ENCODE measurements at regions not wholly inside any gene's neighbourhood (a gene's known extent, or its start where the extent isn't known, plus 50 kb on each side); places are given as distances from the start of the nearest gene placed in this dataset.

DNA sequence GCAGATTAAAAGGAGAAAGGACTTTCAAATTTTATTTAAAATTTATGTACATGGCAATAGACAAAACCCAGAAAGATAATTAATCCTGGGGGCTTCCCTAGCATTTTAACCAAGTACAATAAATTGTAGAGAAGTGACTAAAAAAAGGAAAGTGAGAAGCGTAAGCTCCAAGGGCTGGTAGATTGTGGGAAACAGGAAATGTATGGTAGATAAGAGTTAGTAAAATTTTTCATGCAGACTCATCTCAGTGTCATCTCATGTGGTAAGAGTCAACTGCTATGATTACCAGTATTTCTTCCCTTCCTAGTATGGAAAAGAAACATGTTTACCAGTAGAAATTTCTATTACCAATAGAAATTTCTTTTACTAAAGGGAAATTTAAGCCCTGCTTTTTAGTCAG is 464.3 kb upstream of the AGTR1 start:
- intact Hi-C loops (cut with DNase I): no loop called here

DNA sequence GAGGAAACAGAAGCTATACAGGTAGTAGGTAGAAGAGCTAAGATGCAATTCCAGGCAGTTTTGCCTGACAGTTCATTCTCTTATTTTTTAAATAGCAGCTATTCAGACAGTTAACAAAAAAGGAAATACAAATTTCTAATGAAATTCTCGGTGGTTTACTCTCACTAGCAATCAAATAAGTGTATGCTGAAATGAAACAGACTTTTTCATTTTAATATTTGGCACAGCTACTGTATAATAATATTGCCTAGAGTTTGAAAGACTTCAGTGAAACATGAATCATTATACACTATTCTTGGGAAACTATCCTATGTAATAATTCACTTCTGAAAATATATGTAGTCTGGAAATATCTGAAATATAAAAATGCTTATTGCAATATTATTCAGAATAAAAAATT is 463.2 kb upstream of the AGTR1 start:
- intact Hi-C loops (cut with DNase I): no loop called here
- Histone ChIP-seq H3K36me3 (ENCODE audit: control insufficient read depth in 2 of 3, insufficient read depth in 3 of 3, low read length in 3 of 3) (no peaks in the 10 kb centered on the region), H3K27me3 (ENCODE audit: control insufficient read depth, insufficient read depth, low read length) (no peaks in the 10 kb centered on the region), H3K4me3 (ENCODE audit: low read length in 3 of 3) (no peak overlapping the region), H3K9me3 (ENCODE audit: control insufficient read depth in 2 of 3, insufficient read depth in 1 of 3, low read length in 3 of 3) (no peaks in the 10 kb centered on the region), H3K4me1 (ENCODE audit: control insufficient read depth in 2 of 3, insufficient read depth in 2 of 3, low read depth in 1 of 3, low read length in 3 of 3) (no peaks in the 10 kb centered on the region), H3K27ac (ENCODE audit: low read depth in 2 of 2, low read length in 2 of 2) (no peak overlapping the region), H3K9ac (ENCODE audit: low read length in 3 of 3) (no peak overlapping the region)
- DNase-seq (no peak), FAIRE-seq (peak; percentile 27)
- TF ChIP-seq, protein P1, sequence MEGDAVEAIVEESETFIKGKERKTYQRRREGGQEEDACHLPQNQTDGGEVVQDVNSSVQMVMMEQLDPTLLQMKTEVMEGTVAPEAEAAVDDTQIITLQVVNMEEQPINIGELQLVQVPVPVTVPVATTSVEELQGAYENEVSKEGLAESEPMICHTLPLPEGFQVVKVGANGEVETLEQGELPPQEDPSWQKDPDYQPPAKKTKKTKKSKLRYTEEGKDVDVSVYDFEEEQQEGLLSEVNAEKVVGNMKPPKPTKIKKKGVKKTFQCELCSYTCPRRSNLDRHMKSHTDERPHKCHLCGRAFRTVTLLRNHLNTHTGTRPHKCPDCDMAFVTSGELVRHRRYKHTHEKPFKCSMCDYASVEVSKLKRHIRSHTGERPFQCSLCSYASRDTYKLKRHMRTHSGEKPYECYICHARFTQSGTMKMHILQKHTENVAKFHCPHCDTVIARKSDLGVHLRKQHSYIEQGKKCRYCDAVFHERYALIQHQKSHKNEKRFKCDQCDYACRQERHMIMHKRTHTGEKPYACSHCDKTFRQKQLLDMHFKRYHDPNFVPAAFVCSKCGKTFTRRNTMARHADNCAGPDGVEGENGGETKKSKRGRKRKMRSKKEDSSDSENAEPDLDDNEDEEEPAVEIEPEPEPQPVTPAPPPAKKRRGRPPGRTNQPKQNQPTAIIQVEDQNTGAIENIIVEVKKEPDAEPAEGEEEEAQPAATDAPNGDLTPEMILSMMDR (IDR thresholded peaks at IDR 0.05; ENCODE audit: borderline replicate concordance, extremely low read depth, insufficient read depth): no peak

More for the DNA sequence above, 464.3 kb upstream of the AGTR1 start:
- Histone ChIP-seq H3K36me3 (ENCODE audit: control insufficient read depth in 2 of 3, insufficient read depth in 3 of 3, low read length in 3 of 3) (no peaks in the 10 kb centered on the region), H3K27me3 (ENCODE audit: control insufficient read depth, insufficient read depth, low read length) (no peaks in the 10 kb centered on the region), H3K27ac (ENCODE audit: low read depth in 2 of 2, low read length in 2 of 2) (no peak overlapping the region), H3K9me3 (ENCODE audit: control insufficient read depth in 2 of 3, insufficient read depth in 1 of 3, low read length in 3 of 3) (no peaks in the 10 kb centered on the region), H3K4me1 (ENCODE audit: control insufficient read depth in 2 of 3, insufficient read depth in 2 of 3, low read depth in 1 of 3, low read length in 3 of 3) (no peaks in the 10 kb centered on the region), H3K9ac (ENCODE audit: low read length in 3 of 3) (no peak overlapping the region), H3K4me3 (ENCODE audit: low read length in 3 of 3) (no peak overlapping the region)
- no peak for FAIRE-seq
- TF ChIP-seq, protein P1 (IDR thresholded peaks at IDR 0.05; ENCODE audit: borderline replicate concordance, extremely low read depth, insufficient read depth): no peak
- DNase-seq: no peak

DNA sequence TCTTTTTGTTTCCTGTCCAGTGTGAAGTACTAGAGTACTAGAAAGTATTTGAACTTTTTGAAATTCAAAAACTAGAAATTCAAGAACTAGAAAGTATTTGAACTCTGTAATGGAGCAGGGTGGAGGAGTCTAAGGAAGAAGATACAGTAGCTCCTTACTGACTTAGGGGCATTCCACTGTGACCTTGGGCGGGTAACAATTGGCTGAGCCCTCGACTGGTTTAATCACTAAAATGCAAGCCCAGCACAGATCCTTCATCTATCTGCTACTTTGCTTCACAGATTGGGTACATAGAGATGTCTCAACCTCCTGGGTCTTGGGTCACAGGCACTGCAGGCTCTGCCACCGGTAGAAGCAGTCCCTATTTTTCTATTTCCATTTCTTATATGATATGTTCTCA is 462.1 kb upstream of the AGTR1 start:
- Histone ChIP-seq H3K9me3 (ENCODE audit: control insufficient read depth in 2 of 3, insufficient read depth in 1 of 3, low read length in 3 of 3) (no peaks in the 10 kb centered on the region), H3K27ac (ENCODE audit: low read depth in 2 of 2, low read length in 2 of 2) (no peak overlapping the region), H3K4me3 (ENCODE audit: low read length in 3 of 3) (no peak overlapping the region), H3K27me3 (ENCODE audit: control insufficient read depth, insufficient read depth, low read length) (no peaks in the 10 kb centered on the region), H3K4me1 (ENCODE audit: control insufficient read depth in 2 of 3, insufficient read depth in 2 of 3, low read depth in 1 of 3, low read length in 3 of 3) (no peaks in the 10 kb centered on the region), H3K9ac (ENCODE audit: low read length in 3 of 3) (no peak overlapping the region), H3K36me3 (ENCODE audit: control insufficient read depth in 2 of 3, insufficient read depth in 3 of 3, low read length in 3 of 3) (no peaks in the 10 kb centered on the region)
- intact Hi-C loops (cut with DNase I): no loop called here
- no peak for FAIRE-seq
- TF ChIP-seq, protein P1 (IDR thresholded peaks at IDR 0.05; ENCODE audit: borderline replicate concordance, extremely low read depth, insufficient read depth): no peak
- DNase-seq: no peak

DNA sequence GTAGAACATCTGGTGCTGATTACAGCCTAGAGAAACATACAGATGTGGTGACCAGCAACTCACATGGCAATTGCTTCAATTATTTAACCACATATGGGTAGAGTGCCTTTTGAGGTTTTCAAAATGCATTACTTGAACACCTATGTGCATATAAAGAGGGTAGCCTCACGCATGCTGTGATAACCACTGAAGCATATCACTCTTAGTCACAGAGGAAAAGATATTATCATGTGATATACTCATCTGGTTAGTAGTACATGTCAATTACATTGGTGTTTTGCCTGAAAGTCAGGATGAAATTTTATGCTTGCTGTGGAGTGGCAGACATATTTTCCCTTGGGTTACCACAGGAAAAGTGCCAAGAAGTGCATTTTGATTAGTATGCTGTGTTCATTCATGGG is 459.3 kb upstream of the AGTR1 start:
- H3K27ac ChIP-seq (ENCODE audit: low read depth in 2 of 2, low read length in 2 of 2): no peak overlapping the region
- no peak overlapping the region for H3K9ac ChIP-seq (ENCODE audit: low read length in 3 of 3)
- H3K4me1 ChIP-seq (ENCODE audit: control insufficient read depth in 2 of 3, insufficient read depth in 2 of 3, low read depth in 1 of 3, low read length in 3 of 3): no peaks in the 10 kb centered on the region
- TF ChIP-seq, protein P1 (IDR thresholded peaks at IDR 0.05; ENCODE audit: borderline replicate concordance, extremely low read depth, insufficient read depth): no peak
- intact Hi-C loops (cut with DNase I): no loop called here
- H3K9me3 ChIP-seq (ENCODE audit: control insufficient read depth in 2 of 3, insufficient read depth in 1 of 3, low read length in 3 of 3): no peaks in the 10 kb centered on the region
- H3K36me3 ChIP-seq (ENCODE audit: control insufficient read depth in 2 of 3, insufficient read depth in 3 of 3, low read length in 3 of 3): no peaks in the 10 kb centered on the region
- no peak overlapping the region for H3K4me3 ChIP-seq (ENCODE audit: low read length in 3 of 3)
- FAIRE-seq (no peak), DNase-seq (no peak)
- no peaks in the 10 kb centered on the region for H3K27me3 ChIP-seq (ENCODE audit: control insufficient read depth, insufficient read depth, low read length)
